DOHH2 (cell line): ENCODE measurements at regions not wholly inside any gene's neighbourhood (a gene's known extent, or its start where the extent isn't known, plus 50 kb on each side); places are given as distances from the start of the nearest gene placed in this dataset.

Experiments used
- CTCF ChIP-seq: fragments of 200-600 bp; sonication (generic); IDR thresholded peaks from one replicate; pipeline ENCODE4 v1.5.1; 2014; ENCODE audit warnings: antibody characterized with exemption, mild to moderate bottlenecking, low read depth, low read length; ENCODE audit not compliant: poor library complexity, severe bottlenecking
- EZH2phosphoT487 ChIP-seq: fragments of 200-600 bp; sonication (generic); IDR thresholded peaks from 2 replicates; pipeline ENCODE4 v1.6.1; 2017; ENCODE audit warnings: borderline replicate concordance, mild to moderate bottlenecking, antibody characterized with exemption, low read length, moderate library complexity, mixed read lengths

GRCh38 chr6:47134476-47135189 lies 92.5 kb upstream of the ADGRF1 start:
- no peak for TF ChIP-seq CTCF
- no peak for TF ChIP-seq EZH2phosphoT487
